HCEC 1CT (cell line): ENCODE measurements at regions not wholly inside any gene's neighbourhood (a gene's known extent, or its start where the extent isn't known, plus 50 kb on each side); places are given as distances from the start of the nearest gene placed in this dataset.
"Not testable (repeated sequence)": the region's sequence is repeated elsewhere in the genome, so short reads cannot be mapped to it uniquely, and the experiment has no call there.

Experiments used
- DNase-seq: peaks from one replicate; pipeline ENCODE4 v3.0.0-alpha.2; 2017

DNA sequence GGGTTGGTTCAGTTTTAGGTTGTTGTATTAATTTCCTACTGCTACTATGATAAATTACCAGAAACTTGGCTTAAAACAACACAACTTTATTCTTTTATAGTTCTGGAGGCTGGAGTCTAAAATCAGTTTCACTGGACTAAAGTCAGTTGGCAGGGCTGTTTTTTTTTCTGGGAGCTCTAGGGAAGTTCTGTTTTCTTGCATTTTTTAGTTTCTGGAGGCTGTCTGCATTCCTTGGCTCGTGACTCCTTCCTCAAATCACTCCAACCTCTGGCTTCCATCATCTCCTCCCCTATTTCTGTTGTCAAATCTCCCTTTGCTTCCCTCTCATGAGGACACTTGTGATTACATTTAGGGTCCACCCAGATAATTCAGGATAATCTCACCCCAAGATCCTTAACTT, 51.3 kb upstream of the SUB1 start:
- no peak for DNase-seq

- peak; percentile 41 for DNase-seq
These were observed 53.4 kb upstream of the SUB1 start for GRCh38 chr5:32531885-32532520.

GRCh38 chr5:32527321-32527720, 58.0 kb upstream of the SUB1 start:
- DNase-seq: not testable (repeated sequence)

GRCh38 chr5:32526810-32527209, 58.5 kb upstream of the SUB1 start:
- DNase-seq: no peak

DNA sequence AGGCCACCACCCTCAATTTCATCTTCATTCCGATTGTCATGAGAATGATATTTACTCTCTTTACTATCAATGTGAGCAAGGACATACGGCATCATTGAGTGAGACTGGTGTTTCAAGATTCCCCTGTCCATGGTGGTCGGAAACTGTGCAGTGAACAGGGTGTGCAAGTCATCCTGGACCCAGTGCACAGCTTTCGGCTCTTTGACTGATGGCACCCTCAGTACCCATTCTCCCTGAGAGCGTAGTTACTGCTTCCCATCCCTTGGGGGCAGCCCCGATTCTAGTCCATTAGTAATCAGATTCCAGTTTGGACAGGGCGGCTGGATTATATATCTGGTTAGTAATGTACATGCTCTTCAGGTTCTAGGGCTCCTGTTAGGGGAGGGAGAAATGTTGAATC, 61.7 kb upstream of the SUB1 start:
- DNase-seq: no peak

DNA sequence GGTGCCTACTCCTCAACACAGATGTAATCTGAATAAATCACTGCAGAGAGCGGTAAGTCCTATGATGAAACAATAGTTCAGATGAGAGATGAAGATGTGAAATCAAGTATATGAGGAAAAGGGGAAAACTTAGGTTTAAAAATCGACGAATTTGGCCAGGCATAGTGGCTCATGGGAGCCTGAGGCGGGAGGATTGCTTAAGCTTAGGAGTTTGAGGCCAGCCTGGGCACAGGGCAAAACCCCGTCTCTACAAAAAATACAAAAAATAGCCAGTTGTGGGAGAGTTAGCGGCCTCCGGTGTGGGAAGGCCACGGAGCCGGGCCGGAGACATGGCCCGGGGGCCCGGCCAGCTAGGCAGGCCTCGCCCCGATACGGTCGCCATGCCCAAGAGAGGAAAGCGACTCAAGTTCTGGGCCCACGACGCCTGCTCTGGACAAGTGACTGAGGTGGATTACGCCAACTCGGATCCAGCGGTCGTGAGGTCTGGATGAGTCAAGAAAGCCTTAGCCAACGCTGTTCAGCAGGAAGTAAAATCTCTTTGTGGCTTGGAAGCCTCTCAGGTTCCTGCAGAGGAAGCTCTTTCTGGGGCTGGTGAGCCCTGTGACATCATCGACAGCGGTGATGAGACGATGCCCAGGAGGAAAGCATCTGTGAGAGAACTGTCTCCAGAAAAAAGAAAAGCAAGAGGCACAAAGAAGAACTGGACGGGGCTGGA, 62.8 kb upstream of the SUB1 start:
- peak; percentile 57 for DNase-seq

DNA sequence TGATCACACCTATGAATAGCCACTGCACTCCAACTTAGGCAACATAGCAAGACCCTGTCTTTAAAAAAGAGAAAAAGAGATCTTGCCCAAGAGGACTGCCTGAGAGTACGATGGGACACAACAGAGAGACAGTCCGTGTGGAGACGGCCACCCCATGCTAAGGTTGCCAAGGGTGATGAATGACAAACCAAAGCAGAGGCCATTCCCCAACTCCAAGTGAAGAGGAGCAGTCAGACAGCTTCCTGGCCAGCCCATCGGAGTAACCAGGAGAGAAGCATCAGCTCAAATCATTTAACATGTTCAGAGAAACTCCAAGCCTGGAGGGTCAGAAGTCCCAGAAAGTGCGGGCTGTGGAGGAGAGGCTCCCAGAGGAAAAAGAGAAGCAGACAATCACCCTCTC, 63.9 kb upstream of the SUB1 start:
- no peak for DNase-seq

DNA sequence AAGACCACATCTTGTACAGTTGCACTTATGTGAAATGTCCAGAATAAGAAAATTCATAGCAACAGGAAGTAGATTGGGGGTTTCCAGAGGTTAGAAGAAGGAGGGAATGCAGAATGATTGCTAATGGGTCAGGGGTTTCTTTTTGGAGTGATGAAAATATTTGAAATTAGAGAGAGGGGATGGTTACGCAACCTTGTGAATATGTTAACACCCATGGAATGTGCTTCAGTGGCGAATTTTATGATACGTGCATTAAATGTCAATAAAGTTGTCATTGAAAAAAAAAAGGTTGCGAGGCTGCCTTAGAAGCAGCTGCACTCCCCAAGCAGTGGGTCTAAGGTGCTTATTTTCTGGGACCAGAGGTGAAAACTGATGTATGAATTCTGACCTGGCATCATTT, 64.4 kb upstream of the SUB1 start:
- DNase-seq: peak; percentile 54

GRCh38 chr5:32520356-32520755, 65.0 kb upstream of the SUB1 start:
- peak; percentile 43 for DNase-seq

GRCh38 chr5:32519508-32519907, 65.8 kb upstream of the SUB1 start:
- DNase-seq: no peak

DNA sequence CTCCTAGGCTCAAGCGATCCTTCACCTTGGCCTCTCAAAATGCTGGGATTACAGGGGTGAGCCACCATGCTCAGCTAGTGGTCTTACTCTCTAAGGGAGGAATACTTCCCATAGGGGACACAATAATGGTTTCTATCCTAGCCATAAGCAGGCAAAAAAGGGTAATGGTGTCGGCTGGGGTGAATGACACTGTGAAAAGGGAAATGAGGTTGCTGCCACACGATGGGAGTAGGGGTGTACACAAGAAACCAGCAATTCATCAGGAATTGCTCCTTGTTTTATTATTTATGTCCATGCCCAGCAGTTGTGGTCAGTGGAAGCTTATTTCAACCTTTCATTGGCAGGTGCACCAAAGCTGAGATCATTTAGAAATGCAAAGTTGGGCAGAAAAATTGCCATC, 70.3 kb upstream of the ZFR start:
- no peak for DNase-seq

DNA sequence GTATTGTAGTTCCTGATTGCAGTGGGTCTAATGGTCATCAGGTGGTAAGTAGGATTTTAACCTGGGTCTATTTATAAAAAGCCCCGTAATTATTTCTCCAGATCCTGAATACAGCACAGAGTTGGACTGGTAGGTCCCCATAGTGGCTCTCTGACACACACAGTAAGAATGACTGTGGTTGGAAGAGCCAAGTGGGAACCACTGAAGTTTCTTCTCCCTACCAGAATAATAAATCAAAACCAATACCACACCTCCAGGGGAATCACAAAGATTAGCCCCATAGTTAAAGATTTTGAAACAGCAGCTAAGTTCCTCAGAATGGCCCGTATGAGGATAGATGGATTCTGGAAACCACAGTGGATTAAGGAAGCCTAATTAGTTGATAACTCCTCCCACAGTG, 68.4 kb upstream of the ZFR start:
- no peak for DNase-seq

DNA sequence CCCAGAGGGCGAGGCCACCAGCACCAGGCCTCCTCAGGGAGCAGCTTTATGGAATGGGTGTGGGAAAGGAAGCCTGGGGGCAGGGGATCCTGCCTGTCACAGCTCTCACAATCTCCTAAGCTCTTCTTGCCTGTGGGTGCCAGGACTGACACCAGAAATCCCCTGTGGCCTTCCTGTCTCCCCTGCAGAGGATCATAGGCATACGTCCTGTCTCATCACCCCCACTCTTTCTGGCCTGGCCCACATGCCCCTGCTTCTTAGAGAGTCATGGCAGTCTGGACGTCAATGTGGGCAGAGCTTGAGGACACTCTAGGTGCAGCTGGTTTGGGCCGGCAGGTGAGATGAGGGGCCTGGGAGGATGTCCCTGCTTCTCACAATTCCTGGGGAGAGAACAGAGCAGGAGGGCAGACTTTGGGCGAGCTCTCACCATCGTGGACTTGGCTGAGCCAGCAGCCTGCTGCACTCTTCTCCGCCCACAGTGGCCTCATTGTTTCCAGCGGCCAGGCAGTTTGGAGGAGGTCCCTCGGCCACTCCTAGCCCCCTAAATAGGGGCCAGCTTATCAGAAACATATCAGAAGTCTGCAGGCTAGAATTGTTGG, 67.3 kb upstream of the ZFR start:
- DNase-seq: no peak

DNA sequence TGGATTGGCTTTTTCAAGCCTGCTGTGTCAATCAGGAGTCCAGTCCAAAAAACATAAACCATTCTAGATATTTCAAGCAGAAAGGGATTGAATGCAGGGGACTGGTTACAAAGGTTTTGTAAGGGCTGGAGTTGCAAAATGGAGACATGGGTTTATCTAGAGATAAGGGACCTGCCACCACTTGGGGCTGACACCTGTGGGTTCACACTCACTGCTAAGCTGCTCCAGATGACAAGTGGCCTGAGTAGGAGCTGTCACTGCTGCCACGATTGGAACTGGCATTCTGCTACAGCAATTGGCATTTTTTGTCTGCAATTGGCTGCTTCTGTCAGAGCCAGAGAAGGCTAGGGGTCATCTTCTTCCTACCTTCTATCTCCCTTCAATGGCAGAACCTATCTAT, 66.3 kb upstream of the ZFR start:
- no peak for DNase-seq

- peak; percentile 21 for DNase-seq
These were observed 64.6 kb upstream of the ZFR start for GRCh38 chr5:32508806-32509805.

DNA sequence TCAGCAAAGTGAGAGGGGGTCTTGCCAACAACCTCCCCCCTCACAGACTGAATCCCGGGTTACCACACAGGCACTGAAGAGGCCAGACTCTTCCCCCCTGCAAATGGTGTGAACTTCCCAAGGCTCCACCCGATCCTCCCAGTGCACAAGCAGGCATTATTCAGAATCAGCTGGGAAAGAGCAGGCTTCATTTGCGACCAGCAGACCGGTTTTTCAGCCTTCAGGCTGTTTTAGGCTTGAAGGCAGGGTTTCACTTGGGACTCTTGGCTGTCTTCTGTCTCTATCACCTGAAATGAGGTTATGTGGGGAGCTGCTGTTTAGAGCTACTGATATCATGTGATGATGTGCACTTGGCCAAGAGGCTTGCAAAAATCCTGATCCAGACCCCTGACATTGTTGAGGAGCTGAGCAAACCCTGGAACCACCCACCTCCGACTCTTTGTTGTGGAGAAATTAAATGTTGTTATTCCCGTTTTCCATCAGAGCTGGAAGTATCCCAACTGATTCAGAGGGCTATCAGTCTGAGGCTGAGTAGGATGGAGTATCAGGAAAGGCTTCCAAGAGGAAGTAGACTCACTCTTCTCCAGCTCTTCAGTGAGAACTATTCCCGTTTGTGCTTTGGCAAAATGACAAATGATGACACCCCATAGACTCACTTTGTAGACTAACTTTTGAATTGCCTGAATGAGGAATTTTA, 63.3 kb upstream of the ZFR start:
- DNase-seq: peak; percentile 97

GRCh38 chr5:32506799-32507198, 62.3 kb upstream of the ZFR start:
- DNase-seq: peak; percentile 91

GRCh38 chr5:32506201-32506661, 61.7 kb upstream of the ZFR start:
- peak; percentile 23 for DNase-seq

DNA sequence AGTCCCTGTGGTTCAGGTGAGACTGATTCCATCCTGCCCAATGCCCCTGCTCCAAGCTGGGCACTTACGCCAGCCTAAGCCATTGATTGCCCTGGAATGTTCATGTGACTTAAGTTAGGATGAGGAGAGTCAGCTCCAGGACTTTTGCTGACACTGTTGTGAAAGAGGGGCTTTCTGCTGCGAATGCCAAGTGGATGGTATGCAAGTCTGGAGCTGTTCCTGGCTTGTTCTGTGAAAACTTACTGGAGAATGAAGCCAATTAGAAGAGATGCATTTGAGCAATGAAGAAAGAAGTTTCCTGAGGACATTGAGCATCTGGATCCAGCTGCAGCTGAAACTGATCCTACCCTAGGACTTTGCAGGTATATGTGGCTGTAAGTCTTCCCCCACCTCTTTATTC, 61.2 kb upstream of the ZFR start:
- peak; percentile 64 for DNase-seq

DNA sequence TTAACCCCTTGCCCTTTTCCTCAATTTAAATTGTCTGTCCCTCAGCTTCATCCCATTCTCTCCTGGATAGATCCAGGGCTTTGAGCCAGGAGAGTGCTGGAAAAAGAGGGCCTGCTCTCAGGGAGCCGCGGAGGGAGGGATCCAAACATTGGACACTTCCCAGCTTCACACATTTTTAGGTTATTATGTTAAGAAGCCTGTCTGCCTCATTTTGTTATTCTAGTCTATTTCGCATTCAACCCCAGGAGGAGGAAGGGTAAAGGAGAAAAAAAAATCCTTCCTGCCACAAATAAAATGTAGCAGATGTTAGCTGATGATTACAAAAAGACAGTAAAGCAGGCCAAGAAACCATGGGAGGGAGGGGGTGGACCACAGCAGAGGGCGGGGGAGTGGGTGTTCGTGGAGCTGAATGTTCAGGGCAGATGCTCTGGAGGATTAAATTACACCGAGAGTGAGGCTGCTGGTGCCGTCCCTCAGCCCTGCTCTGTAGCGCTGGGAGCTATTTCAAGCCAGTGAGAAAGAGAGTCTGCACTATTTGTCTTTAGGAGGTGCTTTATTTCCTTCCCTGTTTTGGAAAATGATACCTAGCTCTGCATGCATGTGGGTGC, 60.6 kb upstream of the ZFR start:
- DNase-seq: peak; percentile 90

- DNase-seq: peak; percentile 4
These were observed 59.9 kb upstream of the ZFR start for GRCh38 chr5:32504329-32504988.
